ENCODE measurements at regions not wholly inside any gene's neighbourhood (a gene's known extent, or its start where the extent isn't known, plus 50 kb on each side); places are given as distances from the start of the nearest gene placed in this dataset.

DNA sequence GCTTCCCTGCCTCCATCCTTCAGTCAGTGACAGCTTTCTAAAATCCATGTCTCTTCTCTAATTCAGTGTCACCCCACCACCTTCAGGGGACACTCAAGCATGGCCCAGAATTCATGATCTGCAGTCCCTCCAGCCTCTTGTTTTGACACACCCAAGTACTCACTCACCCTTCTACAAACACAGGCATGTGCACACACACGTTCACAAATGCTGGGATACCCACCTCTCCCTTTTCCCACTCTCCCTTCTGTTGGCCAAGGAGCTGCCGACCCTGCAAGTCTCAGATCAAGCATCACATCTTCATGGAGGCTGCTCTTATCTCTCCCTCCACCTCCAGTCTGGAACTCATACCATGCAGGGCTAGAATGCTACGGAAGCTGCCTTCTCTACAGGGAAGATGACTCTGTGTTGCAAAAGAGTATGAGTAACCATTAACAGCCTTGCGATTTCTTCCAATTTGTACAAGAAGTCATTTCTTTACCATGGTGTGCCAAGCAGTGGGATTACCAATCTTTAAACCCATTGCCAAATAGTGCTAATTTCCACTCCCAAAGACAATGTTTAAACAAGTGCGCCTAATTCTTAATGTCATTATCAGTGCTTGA is 196.1 kb downstream of the BCL11B start (continued):
- TF ChIP-seq SP1 (CRISPR knock-in tag; conservative IDR thresholded peaks at IDR 0.05): no peak
- TF ChIP-seq, protein P1, sequence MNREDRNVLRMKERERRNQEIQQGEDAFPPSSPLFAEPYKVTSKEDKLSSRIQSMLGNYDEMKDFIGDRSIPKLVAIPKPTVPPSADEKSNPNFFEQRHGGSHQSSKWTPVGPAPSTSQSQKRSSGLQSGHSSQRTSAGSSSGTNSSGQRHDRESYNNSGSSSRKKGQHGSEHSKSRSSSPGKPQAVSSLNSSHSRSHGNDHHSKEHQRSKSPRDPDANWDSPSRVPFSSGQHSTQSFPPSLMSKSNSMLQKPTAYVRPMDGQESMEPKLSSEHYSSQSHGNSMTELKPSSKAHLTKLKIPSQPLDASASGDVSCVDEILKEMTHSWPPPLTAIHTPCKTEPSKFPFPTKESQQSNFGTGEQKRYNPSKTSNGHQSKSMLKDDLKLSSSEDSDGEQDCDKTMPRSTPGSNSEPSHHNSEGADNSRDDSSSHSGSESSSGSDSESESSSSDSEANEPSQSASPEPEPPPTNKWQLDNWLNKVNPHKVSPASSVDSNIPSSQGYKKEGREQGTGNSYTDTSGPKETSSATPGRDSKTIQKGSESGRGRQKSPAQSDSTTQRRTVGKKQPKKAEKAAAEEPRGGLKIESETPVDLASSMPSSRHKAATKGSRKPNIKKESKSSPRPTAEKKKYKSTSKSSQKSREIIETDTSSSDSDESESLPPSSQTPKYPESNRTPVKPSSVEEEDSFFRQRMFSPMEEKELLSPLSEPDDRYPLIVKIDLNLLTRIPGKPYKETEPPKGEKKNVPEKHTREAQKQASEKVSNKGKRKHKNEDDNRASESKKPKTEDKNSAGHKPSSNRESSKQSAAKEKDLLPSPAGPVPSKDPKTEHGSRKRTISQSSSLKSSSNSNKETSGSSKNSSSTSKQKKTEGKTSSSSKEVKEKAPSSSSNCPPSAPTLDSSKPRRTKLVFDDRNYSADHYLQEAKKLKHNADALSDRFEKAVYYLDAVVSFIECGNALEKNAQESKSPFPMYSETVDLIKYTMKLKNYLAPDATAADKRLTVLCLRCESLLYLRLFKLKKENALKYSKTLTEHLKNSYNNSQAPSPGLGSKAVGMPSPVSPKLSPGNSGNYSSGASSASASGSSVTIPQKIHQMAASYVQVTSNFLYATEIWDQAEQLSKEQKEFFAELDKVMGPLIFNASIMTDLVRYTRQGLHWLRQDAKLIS (CRISPR knock-in tag; IDR thresholded peaks at IDR 0.05; ENCODE audit: borderline replicate concordance): no peak
- TF ChIP-seq ATF1 (CRISPR knock-in tag; IDR thresholded peaks at IDR 0.05): no peak
- no peak for TF ChIP-seq ZNF416 (CRISPR knock-in tag; IDR thresholded peaks at IDR 0.05)
- TF ChIP-seq TEAD4 (CRISPR knock-in tag; IDR thresholded peaks at IDR 0.05): no peak
- TF ChIP-seq, protein P2, sequence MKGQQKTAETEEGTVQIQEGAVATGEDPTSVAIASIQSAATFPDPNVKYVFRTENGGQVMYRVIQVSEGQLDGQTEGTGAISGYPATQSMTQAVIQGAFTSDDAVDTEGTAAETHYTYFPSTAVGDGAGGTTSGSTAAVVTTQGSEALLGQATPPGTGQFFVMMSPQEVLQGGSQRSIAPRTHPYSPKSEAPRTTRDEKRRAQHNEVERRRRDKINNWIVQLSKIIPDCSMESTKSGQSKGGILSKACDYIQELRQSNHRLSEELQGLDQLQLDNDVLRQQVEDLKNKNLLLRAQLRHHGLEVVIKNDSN (CRISPR knock-in tag; IDR thresholded peaks at IDR 0.05): no peak
- no peak for TF ChIP-seq GRHL2 (CRISPR knock-in tag; IDR thresholded peaks at IDR 0.05; ENCODE audit: insufficient replicate concordance, severe bottlenecking)
- no peak for TF ChIP-seq ETV6 (CRISPR knock-in tag; IDR thresholded peaks at IDR 0.05)
- TF ChIP-seq, protein P3, sequence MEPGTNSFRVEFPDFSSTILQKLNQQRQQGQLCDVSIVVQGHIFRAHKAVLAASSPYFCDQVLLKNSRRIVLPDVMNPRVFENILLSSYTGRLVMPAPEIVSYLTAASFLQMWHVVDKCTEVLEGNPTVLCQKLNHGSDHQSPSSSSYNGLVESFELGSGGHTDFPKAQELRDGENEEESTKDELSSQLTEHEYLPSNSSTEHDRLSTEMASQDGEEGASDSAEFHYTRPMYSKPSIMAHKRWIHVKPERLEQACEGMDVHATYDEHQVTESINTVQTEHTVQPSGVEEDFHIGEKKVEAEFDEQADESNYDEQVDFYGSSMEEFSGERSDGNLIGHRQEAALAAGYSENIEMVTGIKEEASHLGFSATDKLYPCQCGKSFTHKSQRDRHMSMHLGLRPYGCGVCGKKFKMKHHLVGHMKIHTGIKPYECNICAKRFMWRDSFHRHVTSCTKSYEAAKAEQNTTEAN (CRISPR knock-in tag; IDR thresholded peaks at IDR 0.05): no peak

DNA sequence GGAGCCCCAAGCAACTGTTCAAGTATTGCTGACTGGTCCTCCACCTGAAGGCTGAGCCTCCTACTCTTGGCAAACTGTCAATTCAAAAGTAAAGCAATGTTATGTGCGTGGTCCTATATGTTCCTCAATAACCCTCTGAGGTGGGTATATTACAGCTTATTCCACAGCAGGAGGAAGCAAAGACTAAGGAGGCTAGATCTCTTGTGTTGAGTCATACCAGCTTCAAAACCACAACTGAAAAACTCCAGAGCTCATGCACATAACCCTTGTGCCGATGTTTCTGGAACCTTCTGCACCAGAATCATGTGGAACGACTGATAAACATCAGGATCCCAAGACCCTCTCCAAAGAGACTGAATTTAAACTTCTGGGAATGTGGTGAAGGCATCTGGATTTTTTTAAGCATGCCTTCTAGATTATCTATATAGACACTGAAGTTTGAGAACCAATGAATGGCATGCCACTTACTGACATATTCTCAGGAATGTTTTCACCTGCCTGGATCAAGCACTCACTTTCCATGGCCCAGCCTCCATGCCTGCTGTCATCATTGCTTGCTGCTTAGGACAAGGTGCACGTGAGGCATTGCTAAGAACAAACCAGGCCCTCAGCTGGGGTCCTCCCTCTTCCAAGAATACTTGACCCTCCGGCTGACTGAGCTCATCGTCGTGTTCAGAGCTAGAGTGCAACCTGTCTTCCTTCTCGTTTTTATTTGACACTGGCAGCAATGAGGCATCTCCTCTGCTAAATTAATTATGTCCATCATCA is 194.7 kb downstream of the BCL11B start:
- no peaks in the 10 kb centered on the region; the same call in 1 of the 2 replicates for H3K27me3 Mint-ChIP-seq (ENCODE audit: low read depth)
- ChIA-PET CTCF (interaction anchor here (1.1 to 1.7 kb wide), 2 partner anchors 39 to 41 kb away, joined by 3 to 4 read pairs; no protein-coding TSS in a partner anchor), POLR2A (no interaction called here)
- peaks cover 18% of the 10 kb centered on the region for H3K9me3 Mint-ChIP-seq
- ATAC-seq (no peak), DNase-seq (ENCODE audit: low spot score) (no peak)
- peaks cover 3% of the 10 kb centered on the region; the same call in 1 of the 2 replicates for H3K36me3 Mint-ChIP-seq
- no peak overlapping the region for H3K27ac Mint-ChIP-seq
- no peak overlapping the region for H3K4me3 Mint-ChIP-seq
- no peaks in the 10 kb centered on the region for H3K4me1 Mint-ChIP-seq
- TF ChIP-seq ZBTB21 (CRISPR knock-in tag; IDR thresholded peaks at IDR 0.05; ENCODE audit: borderline replicate concordance) (no peak), RORB (CRISPR knock-in tag; IDR thresholded peaks at IDR 0.05) (no peak), GTF2I (CRISPR knock-in tag; conservative IDR thresholded peaks at IDR 0.05) (no peak), GABPB1 (CRISPR knock-in tag; IDR thresholded peaks at IDR 0.05) (no peak), ELF4 (CRISPR knock-in tag; IDR thresholded peaks at IDR 0.05; ENCODE audit: low read depth) (no peak), ZNF232 (CRISPR knock-in tag; IDR thresholded peaks at IDR 0.05) (no peak)
- TF ChIP-seq, protein P4, sequence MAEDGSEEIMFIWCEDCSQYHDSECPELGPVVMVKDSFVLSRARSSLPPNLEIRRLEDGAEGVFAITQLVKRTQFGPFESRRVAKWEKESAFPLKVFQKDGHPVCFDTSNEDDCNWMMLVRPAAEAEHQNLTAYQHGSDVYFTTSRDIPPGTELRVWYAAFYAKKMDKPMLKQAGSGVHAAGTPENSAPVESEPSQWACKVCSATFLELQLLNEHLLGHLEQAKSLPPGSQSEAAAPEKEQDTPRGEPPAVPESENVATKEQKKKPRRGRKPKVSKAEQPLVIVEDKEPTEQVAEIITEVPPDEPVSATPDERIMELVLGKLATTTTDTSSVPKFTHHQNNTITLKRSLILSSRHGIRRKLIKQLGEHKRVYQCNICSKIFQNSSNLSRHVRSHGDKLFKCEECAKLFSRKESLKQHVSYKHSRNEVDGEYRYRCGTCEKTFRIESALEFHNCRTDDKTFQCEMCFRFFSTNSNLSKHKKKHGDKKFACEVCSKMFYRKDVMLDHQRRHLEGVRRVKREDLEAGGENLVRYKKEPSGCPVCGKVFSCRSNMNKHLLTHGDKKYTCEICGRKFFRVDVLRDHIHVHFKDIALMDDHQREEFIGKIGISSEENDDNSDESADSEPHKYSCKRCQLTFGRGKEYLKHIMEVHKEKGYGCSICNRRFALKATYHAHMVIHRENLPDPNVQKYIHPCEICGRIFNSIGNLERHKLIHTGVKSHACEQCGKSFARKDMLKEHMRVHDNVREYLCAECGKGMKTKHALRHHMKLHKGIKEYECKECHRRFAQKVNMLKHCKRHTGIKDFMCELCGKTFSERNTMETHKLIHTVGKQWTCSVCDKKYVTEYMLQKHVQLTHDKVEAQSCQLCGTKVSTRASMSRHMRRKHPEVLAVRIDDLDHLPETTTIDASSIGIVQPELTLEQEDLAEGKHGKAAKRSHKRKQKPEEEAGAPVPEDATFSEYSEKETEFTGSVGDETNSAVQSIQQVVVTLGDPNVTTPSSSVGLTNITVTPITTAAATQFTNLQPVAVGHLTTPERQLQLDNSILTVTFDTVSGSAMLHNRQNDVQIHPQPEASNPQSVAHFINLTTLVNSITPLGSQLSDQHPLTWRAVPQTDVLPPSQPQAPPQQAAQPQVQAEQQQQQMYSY (CRISPR knock-in tag; IDR thresholded peaks at IDR 0.05): no peak
- TF ChIP-seq, protein P5, sequence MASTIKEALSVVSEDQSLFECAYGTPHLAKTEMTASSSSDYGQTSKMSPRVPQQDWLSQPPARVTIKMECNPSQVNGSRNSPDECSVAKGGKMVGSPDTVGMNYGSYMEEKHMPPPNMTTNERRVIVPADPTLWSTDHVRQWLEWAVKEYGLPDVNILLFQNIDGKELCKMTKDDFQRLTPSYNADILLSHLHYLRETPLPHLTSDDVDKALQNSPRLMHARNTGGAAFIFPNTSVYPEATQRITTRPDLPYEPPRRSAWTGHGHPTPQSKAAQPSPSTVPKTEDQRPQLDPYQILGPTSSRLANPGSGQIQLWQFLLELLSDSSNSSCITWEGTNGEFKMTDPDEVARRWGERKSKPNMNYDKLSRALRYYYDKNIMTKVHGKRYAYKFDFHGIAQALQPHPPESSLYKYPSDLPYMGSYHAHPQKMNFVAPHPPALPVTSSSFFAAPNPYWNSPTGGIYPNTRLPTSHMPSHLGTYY (CRISPR knock-in tag; IDR thresholded peaks at IDR 0.05): no peak
- TF ChIP-seq, protein P6, sequence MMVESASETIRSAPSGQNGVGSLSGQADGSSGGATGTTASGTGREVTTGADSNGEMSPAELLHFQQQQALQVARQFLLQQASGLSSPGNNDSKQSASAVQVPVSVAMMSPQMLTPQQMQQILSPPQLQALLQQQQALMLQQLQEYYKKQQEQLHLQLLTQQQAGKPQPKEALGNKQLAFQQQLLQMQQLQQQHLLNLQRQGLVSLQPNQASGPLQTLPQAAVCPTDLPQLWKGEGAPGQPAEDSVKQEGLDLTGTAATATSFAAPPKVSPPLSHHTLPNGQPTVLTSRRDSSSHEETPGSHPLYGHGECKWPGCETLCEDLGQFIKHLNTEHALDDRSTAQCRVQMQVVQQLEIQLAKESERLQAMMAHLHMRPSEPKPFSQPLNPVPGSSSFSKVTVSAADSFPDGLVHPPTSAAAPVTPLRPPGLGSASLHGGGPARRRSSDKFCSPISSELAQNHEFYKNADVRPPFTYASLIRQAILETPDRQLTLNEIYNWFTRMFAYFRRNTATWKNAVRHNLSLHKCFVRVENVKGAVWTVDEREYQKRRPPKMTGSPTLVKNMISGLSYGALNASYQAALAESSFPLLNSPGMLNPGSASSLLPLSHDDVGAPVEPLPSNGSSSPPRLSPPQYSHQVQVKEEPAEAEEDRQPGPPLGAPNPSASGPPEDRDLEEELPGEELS (CRISPR knock-in tag; IDR thresholded peaks at IDR 0.05): no peak
- TF ChIP-seq, protein P7, sequence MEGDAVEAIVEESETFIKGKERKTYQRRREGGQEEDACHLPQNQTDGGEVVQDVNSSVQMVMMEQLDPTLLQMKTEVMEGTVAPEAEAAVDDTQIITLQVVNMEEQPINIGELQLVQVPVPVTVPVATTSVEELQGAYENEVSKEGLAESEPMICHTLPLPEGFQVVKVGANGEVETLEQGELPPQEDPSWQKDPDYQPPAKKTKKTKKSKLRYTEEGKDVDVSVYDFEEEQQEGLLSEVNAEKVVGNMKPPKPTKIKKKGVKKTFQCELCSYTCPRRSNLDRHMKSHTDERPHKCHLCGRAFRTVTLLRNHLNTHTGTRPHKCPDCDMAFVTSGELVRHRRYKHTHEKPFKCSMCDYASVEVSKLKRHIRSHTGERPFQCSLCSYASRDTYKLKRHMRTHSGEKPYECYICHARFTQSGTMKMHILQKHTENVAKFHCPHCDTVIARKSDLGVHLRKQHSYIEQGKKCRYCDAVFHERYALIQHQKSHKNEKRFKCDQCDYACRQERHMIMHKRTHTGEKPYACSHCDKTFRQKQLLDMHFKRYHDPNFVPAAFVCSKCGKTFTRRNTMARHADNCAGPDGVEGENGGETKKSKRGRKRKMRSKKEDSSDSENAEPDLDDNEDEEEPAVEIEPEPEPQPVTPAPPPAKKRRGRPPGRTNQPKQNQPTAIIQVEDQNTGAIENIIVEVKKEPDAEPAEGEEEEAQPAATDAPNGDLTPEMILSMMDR (IDR thresholded peaks at IDR 0.05): no peak

Measured in WTC11 (cell line).